ENCODE measurements at regions not wholly inside any gene's neighbourhood (a gene's known extent, or its start where the extent isn't known, plus 50 kb on each side); places are given as distances from the start of the nearest gene placed in this dataset.

GRCh38 chr6:76772951-76773350, 690.3 kb downstream of the HTR1B start:
- H3K27ac ChIP-seq (ENCODE audit: poor library complexity, severe bottlenecking) = no peak overlapping the region
- H3K36me3 ChIP-seq (ENCODE audit: low read depth) = no peaks in the 10 kb centered on the region
- no peak for TF ChIP-seq CTCF (IDR thresholded peaks at IDR 0.05; ENCODE audit: poor library complexity, severe bottlenecking)
- H3K27me3 ChIP-seq (ENCODE audit: insufficient read depth, poor library complexity, severe bottlenecking) = no peaks in the 10 kb centered on the region
- H3K9me3 ChIP-seq (ENCODE audit: severe bottlenecking) = no peaks in the 10 kb centered on the region
- H3K4me3 ChIP-seq (ENCODE audit: severe bottlenecking) = no peak overlapping the region
- ATAC-seq (ENCODE audit: low read depth) (peak; percentile 47; the same call in 2 of the 3 replicates), DNase-seq (ENCODE audit: low spot score) (no peak)
- no peaks in the 10 kb centered on the region for H3K4me1 ChIP-seq (ENCODE audit: insufficient read depth, poor library complexity, severe bottlenecking)

- no peak for TF ChIP-seq CTCF (IDR thresholded peaks at IDR 0.05; ENCODE audit: poor library complexity, severe bottlenecking)
- Histone ChIP-seq H3K9me3 (ENCODE audit: severe bottlenecking) (no peaks in the 10 kb centered on the region), H3K27me3 (ENCODE audit: insufficient read depth, poor library complexity, severe bottlenecking) (no peaks in the 10 kb centered on the region), H3K27ac (ENCODE audit: poor library complexity, severe bottlenecking) (no peak overlapping the region), H3K4me1 (ENCODE audit: insufficient read depth, poor library complexity, severe bottlenecking) (no peaks in the 10 kb centered on the region), H3K36me3 (ENCODE audit: low read depth) (no peaks in the 10 kb centered on the region), H3K4me3 (ENCODE audit: severe bottlenecking) (no peak overlapping the region)
- no peak for DNase-seq (ENCODE audit: low spot score)
- no peak for ATAC-seq (ENCODE audit: low read depth)
Measured at GRCh38 chr6:76771059-76771634, 692.1 kb downstream of the HTR1B start.

- ATAC-seq (ENCODE audit: low read depth) = no peak
Measured at GRCh38 chr6:76770281-76770680, 693.0 kb downstream of the HTR1B start.

GRCh38 chr6:76768556-76768955, 694.7 kb downstream of the HTR1B start:
- DNase-seq (ENCODE audit: low spot score) = no peak
- H3K27me3 ChIP-seq (ENCODE audit: insufficient read depth, poor library complexity, severe bottlenecking) = no peaks in the 10 kb centered on the region
- no peaks in the 10 kb centered on the region for H3K4me1 ChIP-seq (ENCODE audit: insufficient read depth, poor library complexity, severe bottlenecking)
- no peak overlapping the region for H3K27ac ChIP-seq (ENCODE audit: poor library complexity, severe bottlenecking)
- H3K4me3 ChIP-seq (ENCODE audit: severe bottlenecking) = no peak overlapping the region
- no peak for ATAC-seq (ENCODE audit: low read depth)
- no peaks in the 10 kb centered on the region for H3K36me3 ChIP-seq (ENCODE audit: low read depth)
- TF ChIP-seq CTCF (IDR thresholded peaks at IDR 0.05; ENCODE audit: poor library complexity, severe bottlenecking) = no peak
- no peaks in the 10 kb centered on the region for H3K9me3 ChIP-seq (ENCODE audit: severe bottlenecking)

More at GRCh38 chr6:76770281-76770680, 693.0 kb downstream of the HTR1B start:
- no peaks in the 10 kb centered on the region for H3K36me3 ChIP-seq (ENCODE audit: low read depth)
- no peak overlapping the region for H3K27ac ChIP-seq (ENCODE audit: poor library complexity, severe bottlenecking)
- no peaks in the 10 kb centered on the region for H3K27me3 ChIP-seq (ENCODE audit: insufficient read depth, poor library complexity, severe bottlenecking)
- no peaks in the 10 kb centered on the region for H3K4me1 ChIP-seq (ENCODE audit: insufficient read depth, poor library complexity, severe bottlenecking)
- TF ChIP-seq CTCF (IDR thresholded peaks at IDR 0.05; ENCODE audit: poor library complexity, severe bottlenecking) = no peak
- H3K9me3 ChIP-seq (ENCODE audit: severe bottlenecking) = no peaks in the 10 kb centered on the region
- H3K4me3 ChIP-seq (ENCODE audit: severe bottlenecking) = no peak overlapping the region
- no peak for DNase-seq (ENCODE audit: low spot score)

- TF ChIP-seq CTCF (IDR thresholded peaks at IDR 0.05; ENCODE audit: poor library complexity, severe bottlenecking) = no peak
- no peak for ATAC-seq (ENCODE audit: low read depth)
- no peak overlapping the region for H3K27ac ChIP-seq (ENCODE audit: poor library complexity, severe bottlenecking)
Measured at GRCh38 chr6:76764057-76764456, 691.6 kb upstream of the IMPG1 start.

More at GRCh38 chr6:76764057-76764456, 691.6 kb upstream of the IMPG1 start:
- H3K27me3 ChIP-seq (ENCODE audit: insufficient read depth, poor library complexity, severe bottlenecking) = no peaks in the 10 kb centered on the region
- no peak overlapping the region for H3K4me3 ChIP-seq (ENCODE audit: severe bottlenecking)
- H3K4me1 ChIP-seq (ENCODE audit: insufficient read depth, poor library complexity, severe bottlenecking) = no peaks in the 10 kb centered on the region
- H3K36me3 ChIP-seq (ENCODE audit: low read depth) = no peaks in the 10 kb centered on the region
- no peaks in the 10 kb centered on the region for H3K9me3 ChIP-seq (ENCODE audit: severe bottlenecking)
- no peak for DNase-seq (ENCODE audit: low spot score)

Measured in RWPE2 (cell line).